ENCODE measurements at regions not wholly inside any gene's neighbourhood (a gene's known extent, or its start where the extent isn't known, plus 50 kb on each side); places are given as distances from the start of the nearest gene placed in this dataset.

DNA sequence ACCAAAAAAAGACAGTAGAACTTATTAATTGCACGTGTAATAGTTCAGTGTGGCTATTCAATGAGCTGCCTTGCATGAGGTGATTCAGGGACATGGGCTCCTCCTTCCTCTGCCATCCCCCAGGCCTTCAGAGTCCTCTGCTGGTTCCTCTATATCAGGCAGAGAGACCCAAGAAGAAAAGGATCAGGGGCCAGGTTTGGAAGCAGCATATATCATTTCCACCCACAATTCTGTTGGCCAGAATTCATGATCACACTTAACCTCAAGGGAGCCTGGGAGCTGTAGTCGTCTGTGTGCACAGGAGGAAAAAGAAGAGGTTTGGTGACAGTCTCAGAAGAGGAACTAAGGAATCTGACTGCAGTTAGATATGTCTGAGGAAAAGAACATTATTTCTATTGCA, 114.0 kb upstream of the GLS start:
- CTCF ChIA-PET = interaction anchor here (0.6 to 1.5 kb wide), 3 partner anchors 15 to 284 kb away, joined by 3 to 9 read pairs (median 7); no protein-coding TSS in a partner anchor
- no peaks in the 10 kb centered on the region; the same call in 1 of the 2 replicates for H3K4me1 ChIP-seq (ENCODE audit: control insufficient read depth, insufficient read depth, low read length)
- H3K27ac ChIP-seq (ENCODE audit: extremely low read depth, low read depth, low read length) = no peak overlapping the region
- TF ChIP-seq, protein P1, sequence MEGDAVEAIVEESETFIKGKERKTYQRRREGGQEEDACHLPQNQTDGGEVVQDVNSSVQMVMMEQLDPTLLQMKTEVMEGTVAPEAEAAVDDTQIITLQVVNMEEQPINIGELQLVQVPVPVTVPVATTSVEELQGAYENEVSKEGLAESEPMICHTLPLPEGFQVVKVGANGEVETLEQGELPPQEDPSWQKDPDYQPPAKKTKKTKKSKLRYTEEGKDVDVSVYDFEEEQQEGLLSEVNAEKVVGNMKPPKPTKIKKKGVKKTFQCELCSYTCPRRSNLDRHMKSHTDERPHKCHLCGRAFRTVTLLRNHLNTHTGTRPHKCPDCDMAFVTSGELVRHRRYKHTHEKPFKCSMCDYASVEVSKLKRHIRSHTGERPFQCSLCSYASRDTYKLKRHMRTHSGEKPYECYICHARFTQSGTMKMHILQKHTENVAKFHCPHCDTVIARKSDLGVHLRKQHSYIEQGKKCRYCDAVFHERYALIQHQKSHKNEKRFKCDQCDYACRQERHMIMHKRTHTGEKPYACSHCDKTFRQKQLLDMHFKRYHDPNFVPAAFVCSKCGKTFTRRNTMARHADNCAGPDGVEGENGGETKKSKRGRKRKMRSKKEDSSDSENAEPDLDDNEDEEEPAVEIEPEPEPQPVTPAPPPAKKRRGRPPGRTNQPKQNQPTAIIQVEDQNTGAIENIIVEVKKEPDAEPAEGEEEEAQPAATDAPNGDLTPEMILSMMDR (tag by site-specific recombination; IDR thresholded peaks at IDR 0.05) = 0 out of 2 replicates have a peak, but pooled peaks have one; percentile 9
- TF ChIP-seq ZBTB1 (tag by site-specific recombination; IDR thresholded peaks at IDR 0.05) = no peak
- H3K9me3 ChIP-seq (ENCODE audit: control insufficient read depth, insufficient read depth, low read depth, low read length) = no peaks in the 10 kb centered on the region
- no peak overlapping the region for H3K4me3 ChIP-seq (ENCODE audit: low read depth, low read length)
- H3K36me3 ChIP-seq (ENCODE audit: control insufficient read depth in 2 of 2, insufficient read depth in 1 of 2, low read length in 2 of 2) = no peaks in the 10 kb centered on the region
- POLR2A ChIA-PET = no interaction called here

DNA sequence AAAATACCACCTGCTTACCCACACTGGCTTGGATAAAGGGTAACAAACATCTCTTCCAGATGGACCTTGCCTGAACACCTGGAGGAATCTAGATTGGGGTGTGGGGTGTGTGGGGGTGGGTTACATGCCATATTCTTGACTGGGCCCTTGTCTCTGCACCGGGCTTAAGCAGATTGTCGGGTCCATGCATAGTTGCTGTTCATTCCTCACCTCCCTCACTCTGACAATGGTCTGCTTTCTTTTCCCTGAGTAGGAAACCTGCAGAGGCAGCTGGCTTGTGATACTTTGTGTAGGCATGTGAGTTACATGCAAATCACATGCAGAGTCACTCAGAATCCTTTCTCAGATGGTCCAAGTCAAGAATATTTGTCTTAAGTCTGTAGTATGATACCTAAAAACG, 112.8 kb upstream of the GLS start:
- TF ChIP-seq, protein P2, sequence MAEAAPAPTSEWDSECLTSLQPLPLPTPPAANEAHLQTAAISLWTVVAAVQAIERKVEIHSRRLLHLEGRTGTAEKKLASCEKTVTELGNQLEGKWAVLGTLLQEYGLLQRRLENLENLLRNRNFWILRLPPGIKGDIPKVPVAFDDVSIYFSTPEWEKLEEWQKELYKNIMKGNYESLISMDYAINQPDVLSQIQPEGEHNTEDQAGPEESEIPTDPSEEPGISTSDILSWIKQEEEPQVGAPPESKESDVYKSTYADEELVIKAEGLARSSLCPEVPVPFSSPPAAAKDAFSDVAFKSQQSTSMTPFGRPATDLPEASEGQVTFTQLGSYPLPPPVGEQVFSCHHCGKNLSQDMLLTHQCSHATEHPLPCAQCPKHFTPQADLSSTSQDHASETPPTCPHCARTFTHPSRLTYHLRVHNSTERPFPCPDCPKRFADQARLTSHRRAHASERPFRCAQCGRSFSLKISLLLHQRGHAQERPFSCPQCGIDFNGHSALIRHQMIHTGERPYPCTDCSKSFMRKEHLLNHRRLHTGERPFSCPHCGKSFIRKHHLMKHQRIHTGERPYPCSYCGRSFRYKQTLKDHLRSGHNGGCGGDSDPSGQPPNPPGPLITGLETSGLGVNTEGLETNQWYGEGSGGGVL (tag by site-specific recombination; IDR thresholded peaks at IDR 0.05) = no peak
- TF ChIP-seq ZNF391 (tag by site-specific recombination; IDR thresholded peaks at IDR 0.05; ENCODE audit: borderline replicate concordance, low read depth) = no peak
- no peak for TF ChIP-seq KLF16 (tag by site-specific recombination; IDR thresholded peaks at IDR 0.05)
- TF ChIP-seq, protein P3, sequence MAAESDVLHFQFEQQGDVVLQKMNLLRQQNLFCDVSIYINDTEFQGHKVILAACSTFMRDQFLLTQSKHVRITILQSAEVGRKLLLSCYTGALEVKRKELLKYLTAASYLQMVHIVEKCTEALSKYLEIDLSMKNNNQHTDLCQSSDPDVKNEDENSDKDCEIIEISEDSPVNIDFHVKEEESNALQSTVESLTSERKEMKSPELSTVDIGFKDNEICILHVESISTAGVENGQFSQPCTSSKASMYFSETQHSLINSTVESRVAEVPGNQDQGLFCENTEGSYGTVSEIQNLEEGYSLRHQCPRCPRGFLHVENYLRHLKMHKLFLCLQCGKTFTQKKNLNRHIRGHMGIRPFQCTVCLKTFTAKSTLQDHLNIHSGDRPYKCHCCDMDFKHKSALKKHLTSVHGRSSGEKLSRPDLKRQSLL (tag by site-specific recombination; IDR thresholded peaks at IDR 0.05) = no peak
- TF ChIP-seq ZNF146 (tag by site-specific recombination; IDR thresholded peaks at IDR 0.05) = no peak
- ChIA-PET CTCF (no interaction called here), POLR2A (no interaction called here)

DNA sequence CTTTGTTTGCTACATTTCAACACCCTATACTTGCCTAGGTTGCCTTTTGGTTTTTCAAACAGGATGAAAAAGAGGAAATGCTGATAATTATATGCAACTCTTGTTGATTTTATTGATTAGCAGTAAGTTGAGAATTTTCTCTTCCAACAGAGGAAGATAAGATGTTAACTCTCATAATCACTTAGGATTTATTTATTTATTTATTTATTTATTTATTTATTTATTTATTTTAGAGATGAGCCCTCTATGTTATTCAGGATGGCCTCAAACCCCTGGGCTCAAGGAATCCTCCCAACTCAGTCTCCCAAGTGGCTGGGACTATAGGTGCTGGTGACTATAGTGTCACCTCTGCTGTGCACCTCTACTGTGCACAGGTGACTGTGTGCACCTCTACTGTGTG, 111.4 kb upstream of the GLS start:
- H3K27ac ChIP-seq (ENCODE audit: extremely low read depth, low read depth, low read length) = no peak overlapping the region
- H3K4me3 ChIP-seq (ENCODE audit: low read depth, low read length) = no peak overlapping the region
- H3K9me3 ChIP-seq (ENCODE audit: control insufficient read depth, insufficient read depth, low read depth, low read length) = no peaks in the 10 kb centered on the region
- POLR2A ChIA-PET = no interaction called here
- H3K4me1 ChIP-seq (ENCODE audit: control insufficient read depth, insufficient read depth, low read length) = no peaks in the 10 kb centered on the region
- TF ChIP-seq ZNF544 (tag by site-specific recombination; IDR thresholded peaks at IDR 0.05) (no peak), ZNF561 (tag by site-specific recombination; IDR thresholded peaks at IDR 0.05; ENCODE audit: borderline replicate concordance) (no peak), ZNF214 (tag by site-specific recombination; IDR thresholded peaks at IDR 0.05; ENCODE audit: borderline replicate concordance) (no peak), FEZF1 (tag by site-specific recombination; IDR thresholded peaks at IDR 0.05) (no peak), ZNF548 (tag by site-specific recombination; IDR thresholded peaks at IDR 0.05) (no peak), ZNF560 (tag by site-specific recombination; IDR thresholded peaks at IDR 0.05; ENCODE audit: borderline replicate concordance) (no peak)
- no peaks in the 10 kb centered on the region for H3K36me3 ChIP-seq (ENCODE audit: control insufficient read depth in 2 of 2, insufficient read depth in 1 of 2, low read length in 2 of 2)
- CTCF ChIA-PET = no interaction called here

More for the DNA sequence above, 112.8 kb upstream of the GLS start:
- Histone ChIP-seq H3K36me3 (ENCODE audit: control insufficient read depth in 2 of 2, insufficient read depth in 1 of 2, low read length in 2 of 2) (no peaks in the 10 kb centered on the region), H3K27ac (ENCODE audit: extremely low read depth, low read depth, low read length) (no peak overlapping the region), H3K4me1 (ENCODE audit: control insufficient read depth, insufficient read depth, low read length) (no peaks in the 10 kb centered on the region; the same call in 1 of the 2 replicates), H3K4me3 (ENCODE audit: low read depth, low read length) (no peak overlapping the region), H3K9me3 (ENCODE audit: control insufficient read depth, insufficient read depth, low read depth, low read length) (no peaks in the 10 kb centered on the region)

DNA sequence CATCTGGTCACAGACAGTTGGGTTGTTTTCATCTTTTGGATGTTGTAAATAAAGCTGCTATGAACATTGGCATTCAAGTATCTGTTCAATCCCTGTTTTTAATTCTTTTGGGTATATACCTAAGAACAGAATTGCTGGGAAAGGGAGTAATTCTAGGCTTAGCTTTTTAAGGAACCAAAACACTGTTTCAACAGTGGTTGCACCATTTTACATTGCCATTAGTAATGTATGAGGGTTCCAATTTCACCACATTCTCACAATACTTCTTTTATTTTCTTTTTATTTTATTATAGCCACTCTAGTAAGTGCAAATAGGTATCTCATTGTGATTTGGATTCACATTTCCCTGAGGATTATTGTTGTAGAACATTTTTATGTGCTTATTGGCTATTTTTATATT, 108.9 kb upstream of the GLS start:
- POLR2A ChIA-PET = no interaction called here
- Histone ChIP-seq H3K9me3 (ENCODE audit: control insufficient read depth, insufficient read depth, low read depth, low read length) (no peaks in the 10 kb centered on the region), H3K4me3 (ENCODE audit: low read depth, low read length) (no peak overlapping the region), H3K4me1 (ENCODE audit: control insufficient read depth, insufficient read depth, low read length) (no peaks in the 10 kb centered on the region), H3K27ac (ENCODE audit: extremely low read depth, low read depth, low read length) (no peak overlapping the region), H3K36me3 (ENCODE audit: control insufficient read depth in 2 of 2, insufficient read depth in 1 of 2, low read length in 2 of 2) (no peaks in the 10 kb centered on the region)
- no peak for TF ChIP-seq TRIM28 (IDR thresholded peaks at IDR 0.05; ENCODE audit: borderline replicate concordance, low read length)
- no peak for TF ChIP-seq ZNF624 (tag by site-specific recombination; IDR thresholded peaks at IDR 0.05)
- no peak for TF ChIP-seq OSR2 (tag by site-specific recombination; IDR thresholded peaks at IDR 0.05)
- no peak for TF ChIP-seq ZNF621 (tag by site-specific recombination; IDR thresholded peaks at IDR 0.05)
- CTCF ChIA-PET = no interaction called here
